Stimulated activated CD8-positive, alpha-beta memory T cell treated with anti-CD3 and anti-CD28 coated beads, Interleukin-7, amount 100 ng/mL, for 48 hours (primary cell): ENCODE measurements at regions not wholly inside any gene's neighbourhood (a gene's known extent, or its start where the extent isn't known, plus 50 kb on each side); places are given as distances from the start of the nearest gene placed in this dataset.
"Not testable (repeated sequence)": the region's sequence is repeated elsewhere in the genome, so short reads cannot be mapped to it uniquely, and the experiment has no call there.

Source experiments
- DNase-seq, 2 donors: peaks; one replicate each; pipeline ENCODE4 v3.0.0-alpha.2; 2020; ENCODE audit warnings: low read depth in 1 of 2; ENCODE audit errors: extremely low read depth in 1 of 2

GRCh38 chr1:228668553-228669241, 66.6 kb upstream of the RHOU start:
- no peak for DNase-seq

DNA sequence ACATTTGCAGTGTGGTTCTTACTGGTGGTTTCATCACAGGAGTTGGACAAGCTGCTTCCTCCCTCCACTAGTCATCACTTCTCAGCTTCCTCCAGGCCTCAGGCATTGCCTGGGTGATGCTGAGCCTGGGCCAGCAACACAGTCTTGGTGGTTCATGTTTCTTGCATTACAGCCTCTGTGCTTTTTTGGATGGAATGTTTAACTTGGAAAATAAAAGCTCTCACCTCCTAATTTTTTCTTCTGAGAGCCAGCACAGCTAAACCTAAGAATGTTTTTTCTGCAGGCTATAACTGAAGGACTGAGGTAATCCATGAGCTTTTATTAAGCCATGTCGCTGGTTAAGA, 66.1 kb upstream of the RHOU start:
- DNase-seq: no peak

- not testable (repeated sequence) for DNase-seq
Observed at GRCh38 chr1:228681076-228681565, 54.2 kb upstream of the RHOU start.

DNA sequence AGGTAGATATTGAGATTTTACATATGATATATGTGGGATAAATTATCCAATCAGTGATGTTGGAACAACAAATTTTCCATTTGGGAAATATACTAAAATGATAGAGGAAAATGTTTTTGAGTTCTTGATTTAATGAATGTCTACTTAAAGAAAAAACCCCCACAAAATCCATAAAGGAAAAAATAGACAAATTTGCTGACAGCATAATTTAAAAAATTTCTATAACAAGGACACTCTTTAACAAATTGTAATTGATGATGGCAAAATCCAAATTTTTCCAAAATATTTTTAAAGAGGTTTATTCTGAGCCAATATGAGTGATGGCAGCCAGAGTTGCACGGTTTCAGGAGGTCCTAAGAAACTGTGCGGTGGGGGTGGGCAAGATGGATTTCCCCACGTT, 51.9 kb upstream of the RHOU start:
- DNase-seq: no peak

GRCh38 chr1:228684607-228685006, 50.7 kb upstream of the RHOU start:
- DNase-seq: no peak

DNA sequence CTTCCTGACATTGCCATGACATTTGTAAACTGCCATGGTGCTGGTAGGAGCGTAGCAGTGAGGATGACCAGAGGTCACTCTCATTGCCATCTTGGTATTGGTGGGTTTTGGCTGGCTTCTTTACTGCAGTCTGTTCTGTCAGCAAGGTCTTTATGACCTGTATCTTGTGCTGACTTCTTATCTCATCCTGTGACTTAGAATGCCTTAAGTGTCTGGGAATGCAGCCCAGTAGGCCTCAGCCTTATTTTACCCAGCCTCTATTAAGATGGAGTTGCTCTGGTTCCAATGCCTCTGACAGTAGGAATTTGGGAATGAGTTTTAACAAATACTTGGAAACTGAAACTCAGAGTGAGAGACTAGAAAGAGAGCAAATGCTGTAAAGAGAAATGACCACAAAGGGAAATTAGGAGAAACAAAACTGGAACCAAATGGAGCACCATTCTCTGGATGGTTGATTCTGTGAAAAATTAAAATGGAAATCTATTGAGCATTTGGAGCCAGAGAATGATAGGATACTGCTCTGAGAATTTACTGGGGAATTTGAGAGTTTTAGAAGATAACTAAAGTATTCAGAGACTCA, 50.1 kb upstream of the RHOU start:
- no peak for DNase-seq
